OCI-LY7 (cell line): ENCODE measurements at regions not wholly inside any gene's neighbourhood (a gene's known extent, or its start where the extent isn't known, plus 50 kb on each side); places are given as distances from the start of the nearest gene placed in this dataset.

Experiments used
- BruUV-seq: library from RNA; stranded (reverse); fragments of 400-500 nt; replicated peaks from 2 replicates; lab custom pipeline; 2021; lab: Mats Ljungman, UMichigan
- CTCF ChIA-PET: fragments of 300-600 bp; sonication (Branson Sonifier 250); formaldehyde crosslinking; loops from one replicate; lab custom pipeline; 2022; ENCODE audit warnings: antibody characterized with exemption; ENCODE audit not compliant: unreplicated experiment; lab: Charles Lee
- POLR2A ChIA-PET: fragments of 300-600 bp; sonication (Branson Sonifier 250); formaldehyde crosslinking; loops from one replicate; lab custom pipeline; 2022; ENCODE audit warnings: antibody characterized with exemption; lab: Charles Lee
- DNase-seq: peaks from one replicate; pipeline ENCODE4 v3.0.0-alpha.2; 2015; ENCODE audit warnings: low spot score
- H2AFZ ChIP-seq: fragments of 200-600 bp; sonication (generic), shearing (Covaris generic); 2 replicates; pipeline ENCODE4 v1.6.1; 2014; ENCODE audit warnings: mild to moderate bottlenecking, antibody characterized with exemption, low read length, moderate library complexity
- H3K27ac ChIP-seq: fragments of 200-600 bp; sonication (generic); 2 replicates; pipeline ENCODE4 v1.5.1; 2014; ENCODE audit warnings: mixed run types, low read depth, mild to moderate bottlenecking, moderate library complexity, low read length, inconsistent platforms; ENCODE audit not compliant: poor library complexity, severe bottlenecking
- H3K36me3 ChIP-seq: fragments of 200-600 bp; sonication (generic); 2 replicates; pipeline ENCODE4 v1.6.1; 2014; ENCODE audit warnings: mild to moderate bottlenecking, antibody characterized with exemption, low read length, moderate library complexity, mixed read lengths; ENCODE audit not compliant: insufficient read depth
- H3K4me1 ChIP-seq: fragments of 200-600 bp; sonication (generic); 2 replicates; pipeline ENCODE4 v1.5.1; 2014; ENCODE audit warnings: mild to moderate bottlenecking, low read length; ENCODE audit not compliant: insufficient read depth, poor library complexity, severe bottlenecking
- H3K4me2 ChIP-seq: fragments of 200-600 bp; sonication (generic); 2 replicates; pipeline ENCODE4 v1.6.1; 2014; ENCODE audit warnings: mild to moderate bottlenecking, low read length
- H3K4me3 ChIP-seq: fragments of 200-600 bp; sonication (generic); 2 replicates; pipeline ENCODE4 v1.5.1; 2014; ENCODE audit warnings: mild to moderate bottlenecking, low read depth, low read length; ENCODE audit not compliant: poor library complexity, severe bottlenecking
- H3K79me2 ChIP-seq: fragments of 200-600 bp; sonication (generic); 2 replicates; pipeline ENCODE4 v1.6.1; 2016; ENCODE audit warnings: low read depth, mild to moderate bottlenecking, low read length, moderate library complexity, mixed read lengths; ENCODE audit not compliant: insufficient read depth
- H3K9me2 ChIP-seq: fragments of 200-600 bp; sonication (generic); 2 replicates; pipeline ENCODE4 v1.6.1; 2016; ENCODE audit warnings: mild to moderate bottlenecking, low read length, mixed read lengths; ENCODE audit not compliant: insufficient read depth
- H3K9me3 ChIP-seq: fragments of 200-600 bp; sonication (generic); 2 replicates; pipeline ENCODE4 v1.6.1; 2014; ENCODE audit warnings: mild to moderate bottlenecking, mixed run types, low read length, mixed read lengths
- H4K20me1 ChIP-seq: fragments of 200-600 bp; sonication (generic); 2 replicates; pipeline ENCODE4 v1.6.1; 2014; ENCODE audit warnings: mild to moderate bottlenecking, antibody characterized with exemption, low read length, moderate library complexity, mixed read lengths; ENCODE audit not compliant: insufficient read depth
- EZH2phosphoT487 ChIP-seq: fragments of 200-600 bp; sonication (generic); IDR thresholded peaks from 2 replicates; pipeline ENCODE4 v1.6.1; 2018; ENCODE audit warnings: low read depth, borderline replicate concordance, mild to moderate bottlenecking, mixed run types, antibody characterized with exemption, low read length, moderate library complexity, mixed read lengths
- intact Hi-C: fragments of 100-400 bp; cut with micrococcal nuclease; formaldehyde crosslinking; loops from one replicate; pipeline ENCODE4 v1.10.0; 2022; ENCODE audit not compliant: unreplicated experiment
- TF ChIP-seq, protein P1 (sequence below): fragments of 200-600 bp; sonication (generic); conservative IDR thresholded peaks from 2 replicates; pipeline ENCODE4 v1.5.1; 2014; ENCODE audit warnings: mild to moderate bottlenecking, antibody characterized with exemption, low read length, moderate library complexity, mixed read lengths

DNA sequence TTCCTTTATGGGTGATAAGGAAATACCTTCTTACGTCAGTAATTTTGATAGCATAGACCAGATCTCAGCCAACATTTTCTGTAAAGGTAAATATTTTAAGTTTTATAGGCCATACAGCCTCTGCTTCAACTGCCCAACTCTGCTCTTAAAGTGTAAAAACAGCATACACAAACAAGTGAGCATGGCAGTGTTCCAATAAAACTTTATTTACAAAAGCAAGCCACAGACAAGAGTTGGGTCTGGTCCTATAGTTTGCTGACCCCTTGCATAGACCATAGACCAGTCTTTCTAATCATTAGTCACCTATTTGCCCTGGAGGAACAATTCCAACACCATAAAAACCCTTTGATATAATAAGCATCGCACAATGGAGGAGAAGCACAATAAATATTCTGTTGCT lies 398.8 kb downstream of the SFMBT2 start:
- no TSS peak for BruUV-seq
- ChIA-PET POLR2A (interaction anchor here (0.6 kb wide), 1 partner anchor 60 kb away, joined by 3 read pairs; no protein-coding TSS in a partner anchor), CTCF (no interaction called here)

DNA sequence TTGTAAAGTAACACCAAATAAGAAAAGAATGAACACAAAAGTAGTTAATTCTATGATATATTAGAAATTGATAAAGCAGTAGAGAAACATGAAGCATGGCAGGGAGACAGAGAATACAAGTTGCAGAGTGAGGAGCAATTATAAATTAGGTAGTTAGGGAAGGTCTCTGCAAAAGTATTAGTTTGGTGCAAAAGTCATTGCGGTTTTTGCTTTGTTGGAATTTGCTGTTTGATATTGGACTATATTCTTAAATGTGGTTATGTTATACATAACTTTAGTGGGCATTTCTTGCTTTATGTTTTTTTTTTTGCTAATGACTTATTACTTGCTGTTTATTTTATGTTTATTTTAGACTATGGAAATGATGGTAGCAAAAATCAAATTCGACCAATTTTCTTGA lies 402.2 kb downstream of the SFMBT2 start:
- intact Hi-C loops, result no loop called here
- Histone ChIP-seq H3K79me2 (no peaks in the 10 kb centered on the region), H3K4me2 (no peak overlapping the region), H3K9me3 (no peaks in the 10 kb centered on the region), H3K4me3 (no peak overlapping the region), H3K9me2 (no peaks in the 10 kb centered on the region), H2AFZ (no peak overlapping the region), H3K27ac (no peak overlapping the region), H3K36me3 (no peaks in the 10 kb centered on the region), H4K20me1 (no peaks in the 10 kb centered on the region), H3K4me1 (no peaks in the 10 kb centered on the region)
- no TSS peak for BruUV-seq
- TF ChIP-seq, protein P1, sequence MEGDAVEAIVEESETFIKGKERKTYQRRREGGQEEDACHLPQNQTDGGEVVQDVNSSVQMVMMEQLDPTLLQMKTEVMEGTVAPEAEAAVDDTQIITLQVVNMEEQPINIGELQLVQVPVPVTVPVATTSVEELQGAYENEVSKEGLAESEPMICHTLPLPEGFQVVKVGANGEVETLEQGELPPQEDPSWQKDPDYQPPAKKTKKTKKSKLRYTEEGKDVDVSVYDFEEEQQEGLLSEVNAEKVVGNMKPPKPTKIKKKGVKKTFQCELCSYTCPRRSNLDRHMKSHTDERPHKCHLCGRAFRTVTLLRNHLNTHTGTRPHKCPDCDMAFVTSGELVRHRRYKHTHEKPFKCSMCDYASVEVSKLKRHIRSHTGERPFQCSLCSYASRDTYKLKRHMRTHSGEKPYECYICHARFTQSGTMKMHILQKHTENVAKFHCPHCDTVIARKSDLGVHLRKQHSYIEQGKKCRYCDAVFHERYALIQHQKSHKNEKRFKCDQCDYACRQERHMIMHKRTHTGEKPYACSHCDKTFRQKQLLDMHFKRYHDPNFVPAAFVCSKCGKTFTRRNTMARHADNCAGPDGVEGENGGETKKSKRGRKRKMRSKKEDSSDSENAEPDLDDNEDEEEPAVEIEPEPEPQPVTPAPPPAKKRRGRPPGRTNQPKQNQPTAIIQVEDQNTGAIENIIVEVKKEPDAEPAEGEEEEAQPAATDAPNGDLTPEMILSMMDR, result no peak
- TF ChIP-seq EZH2phosphoT487, result no peak
- DNase-seq, result no peak
- CTCF ChIA-PET, result no interaction called here
- POLR2A ChIA-PET, result interaction anchor here (1.0 kb wide), 1 partner anchor 9 kb away, joined by 5 read pairs; no protein-coding TSS in a partner anchor

More for the DNA sequence above, 398.8 kb downstream of the SFMBT2 start:
- no peaks in the 10 kb centered on the region for H3K79me2 ChIP-seq
- no peak overlapping the region for H3K4me3 ChIP-seq
- H4K20me1 ChIP-seq, result no peaks in the 10 kb centered on the region
- DNase-seq, result no peak
- no peaks in the 10 kb centered on the region for H3K4me1 ChIP-seq
- no peaks in the 10 kb centered on the region for H3K36me3 ChIP-seq
- TF ChIP-seq, protein P1, result no peak
- TF ChIP-seq EZH2phosphoT487, result no peak
- intact Hi-C loops, result no loop called here
- H3K4me2 ChIP-seq, result no peak overlapping the region
- H3K9me2 ChIP-seq, result no peaks in the 10 kb centered on the region
- H3K27ac ChIP-seq, result no peak overlapping the region
- no peak overlapping the region for H2AFZ ChIP-seq
- H3K9me3 ChIP-seq, result no peaks in the 10 kb centered on the region

DNA sequence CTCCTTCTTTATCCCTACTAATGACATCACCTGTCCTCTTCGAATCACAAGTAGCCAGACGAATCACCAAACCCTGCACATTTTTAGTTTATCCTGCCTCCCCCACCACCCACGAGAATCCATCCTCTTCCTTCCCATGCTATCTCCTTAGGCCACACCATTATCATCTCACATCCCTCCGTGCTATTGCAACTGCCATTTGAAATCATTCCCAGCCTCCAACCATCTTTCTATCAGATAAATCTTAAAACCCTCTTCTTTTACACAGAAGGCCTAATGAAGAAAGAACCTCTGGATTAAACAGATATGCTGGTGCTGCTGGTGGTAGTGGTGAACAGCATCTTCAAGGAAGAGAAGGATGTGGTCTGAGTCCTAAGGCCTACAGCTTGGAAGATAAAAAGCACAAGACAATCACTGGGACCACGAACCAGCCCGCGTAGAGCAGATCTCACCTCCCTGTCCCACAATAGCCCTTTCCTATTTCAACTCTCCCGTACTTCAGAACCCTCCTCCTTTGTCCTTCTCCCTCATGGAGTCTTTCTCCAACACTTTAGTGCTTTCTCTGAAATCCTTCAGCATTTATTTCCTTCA lies 403.1 kb downstream of the SFMBT2 start:
- H4K20me1 ChIP-seq, result no peaks in the 10 kb centered on the region
- ChIA-PET POLR2A (no interaction called here), CTCF (no interaction called here)
- H3K4me1 ChIP-seq, result no peaks in the 10 kb centered on the region
- H3K9me3 ChIP-seq, result no peaks in the 10 kb centered on the region
- intact Hi-C loops, result no loop called here
- no peak overlapping the region for H2AFZ ChIP-seq
- no peaks in the 10 kb centered on the region for H3K9me2 ChIP-seq
- H3K79me2 ChIP-seq, result no peaks in the 10 kb centered on the region
- H3K4me3 ChIP-seq, result no peak overlapping the region
- no TSS peak for BruUV-seq
- H3K4me2 ChIP-seq, result no peak overlapping the region
- TF ChIP-seq EZH2phosphoT487, result no peak
- TF ChIP-seq, protein P1, result no peak
- H3K36me3 ChIP-seq, result no peaks in the 10 kb centered on the region
- no peak overlapping the region for H3K27ac ChIP-seq
- DNase-seq, result no peak
